Stomach (tissue), 4 donors: ENCODE measurements at regions not wholly inside any gene's neighbourhood (a gene's known extent, or its start where the extent isn't known, plus 50 kb on each side); places are given as distances from the start of the nearest gene placed in this dataset.

ENCODE experiments used
- CTCF ChIP-seq, 7 experiments: fragments of 450-650 bp in 4 of 7; fragments of 200-600 bp in 3 of 7; sonication (generic) in 3 of 7; IDR thresholded peaks; one replicate each; pipeline ENCODE4 v1.5.1; 2016 to 2019; ENCODE audit warnings: antibody characterized with exemption in 7 of 7, control low read depth in 2 of 7, mild to moderate bottlenecking in 1 of 7
- EP300 ChIP-seq: sonication (generic); formaldehyde crosslinking; IDR thresholded peaks from one replicate; pipeline ENCODE4 v1.6.1; 2017; ENCODE audit warnings: antibody characterized with exemption
- POLR2AphosphoS5 ChIP-seq, 3 donors: sonication (generic); formaldehyde crosslinking; IDR thresholded peaks; one replicate each; pipeline ENCODE4 v1.6.1; 2016; ENCODE audit warnings: antibody characterized with exemption in 3 of 3

GRCh38 chr19:28634837-28635236 is 578.1 kb downstream of the UQCRFS1 start:
- TF ChIP-seq CTCF (IDR thresholded peaks at IDR 0.05) (no peak), EP300 (no peak), POLR2AphosphoS5 (IDR thresholded peaks at IDR 0.05) (no peak)
